HuH-7.5 (cell line): ENCODE measurements at regions not wholly inside any gene's neighbourhood (a gene's known extent, or its start where the extent isn't known, plus 50 kb on each side); places are given as distances from the start of the nearest gene placed in this dataset.

Experiments used
- DNase-seq: peaks from one replicate; pipeline ENCODE4 v3.0.0; 2011; ENCODE audit warnings: low spot score

DNA sequence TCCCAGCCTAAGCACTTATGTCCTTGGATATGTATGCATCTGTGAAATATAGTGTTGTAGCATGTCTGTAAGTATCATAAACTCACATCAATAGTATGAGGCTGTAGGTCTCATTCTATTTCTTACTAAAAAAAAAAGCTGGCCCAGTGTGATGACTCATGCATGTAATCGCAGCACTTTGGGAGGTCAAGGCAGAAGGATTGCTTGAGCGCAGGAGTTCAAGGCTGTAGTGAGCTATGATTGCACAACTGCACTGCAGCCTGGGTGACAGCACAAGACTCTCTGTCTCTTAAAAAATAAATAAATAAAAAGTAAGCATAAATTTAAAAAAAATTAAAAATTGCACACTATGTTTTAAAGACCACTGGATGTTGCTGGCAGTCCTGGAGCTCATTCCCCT is 79.1 kb upstream of the SPATA13 start:
- DNase-seq = no peak

DNA sequence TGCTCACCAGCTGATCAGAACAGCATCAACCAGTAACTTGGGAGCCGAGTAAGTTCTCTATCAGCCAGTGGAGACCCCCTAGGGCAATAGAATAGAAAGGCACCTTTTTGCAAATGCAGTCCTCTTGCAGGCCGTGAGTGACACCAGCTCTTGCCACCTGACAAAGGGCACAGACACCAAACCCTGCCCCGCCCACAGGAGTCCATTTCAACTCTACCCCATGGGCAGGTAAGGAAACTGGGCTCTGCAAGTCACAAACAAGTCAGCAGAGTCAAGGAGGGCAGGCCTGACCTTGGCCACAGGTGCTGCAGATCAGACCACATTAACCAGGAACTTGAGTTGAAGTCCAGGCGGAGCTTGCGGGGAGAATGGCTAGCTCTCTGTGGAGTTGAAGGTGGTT is 77.4 kb upstream of the SPATA13 start:
- DNase-seq = no peak

DNA sequence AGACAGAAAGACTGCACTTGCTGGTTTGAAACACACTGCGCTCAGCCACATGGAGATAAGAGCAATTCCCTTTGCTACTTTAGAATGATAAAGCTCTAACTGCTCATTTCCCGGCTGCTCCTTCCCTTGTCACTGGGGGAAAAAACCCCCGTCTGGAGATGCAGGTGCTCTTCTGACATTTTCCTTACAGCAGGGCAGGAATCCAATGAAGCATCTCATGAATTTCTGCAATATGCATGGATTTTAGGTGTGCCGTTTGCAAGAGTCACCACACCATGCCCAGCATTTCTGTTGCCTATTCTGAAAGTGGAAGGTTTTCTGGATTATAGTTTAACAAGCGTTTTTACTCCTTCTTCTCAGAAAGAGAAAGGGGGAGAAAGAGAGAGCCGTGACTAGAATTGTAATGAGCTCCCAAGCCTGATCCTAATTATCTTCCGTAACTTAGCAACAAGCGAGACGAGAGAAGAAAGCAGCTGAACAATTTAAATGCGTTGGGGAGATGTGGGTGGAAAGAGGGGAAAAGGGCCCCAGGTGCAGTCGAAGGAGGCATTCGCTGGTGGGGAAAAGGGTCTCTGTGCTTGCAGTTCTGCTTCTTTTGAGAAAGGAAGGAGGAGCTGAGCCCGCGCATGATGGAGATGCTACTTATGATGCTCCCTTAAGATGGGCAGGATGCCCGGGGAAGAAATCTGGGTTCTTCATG is 76.6 kb upstream of the SPATA13 start:
- no peak for DNase-seq

DNA sequence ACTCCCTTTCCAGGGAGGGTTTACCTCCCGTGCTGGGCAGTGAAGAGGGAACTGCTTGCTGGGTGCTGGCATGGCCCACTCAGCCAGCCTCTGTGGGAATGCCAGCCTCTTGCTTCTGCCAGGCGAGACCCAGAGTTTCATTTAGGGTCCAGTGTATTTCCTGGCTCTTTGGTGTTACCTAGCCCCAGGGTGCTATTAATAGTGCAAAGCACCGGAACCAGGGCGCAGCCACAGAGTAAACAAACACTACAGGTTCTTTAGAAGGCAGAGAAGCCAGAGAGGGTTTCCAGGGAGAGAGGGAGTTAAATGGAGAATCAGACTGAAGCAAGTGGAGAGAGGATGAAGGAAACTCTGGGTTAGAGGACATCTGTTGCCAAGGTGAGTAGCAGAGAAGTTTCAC is 74.9 kb upstream of the SPATA13 start:
- no peak for DNase-seq

DNA sequence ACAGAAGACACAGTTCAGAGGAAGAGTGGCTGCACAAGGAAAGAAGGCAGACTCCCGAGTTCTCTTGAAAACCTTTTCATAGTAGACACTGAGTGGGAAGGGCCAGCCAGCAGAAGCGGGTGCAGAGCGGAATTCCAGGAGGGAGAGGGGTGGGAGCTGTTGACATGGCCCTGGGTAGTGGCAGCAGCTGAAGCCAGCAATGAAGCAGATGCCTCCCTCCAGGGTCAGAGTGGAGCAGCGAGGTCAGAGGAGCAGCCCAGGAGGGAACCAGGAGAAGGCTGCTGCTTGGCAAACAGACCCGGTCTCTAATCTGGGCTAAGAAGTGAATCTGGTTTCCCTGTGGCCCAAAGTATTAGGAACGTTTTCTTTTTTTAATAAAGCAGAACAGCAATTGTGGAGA is 73.9 kb upstream of the SPATA13 start:
- no peak for DNase-seq

DNA sequence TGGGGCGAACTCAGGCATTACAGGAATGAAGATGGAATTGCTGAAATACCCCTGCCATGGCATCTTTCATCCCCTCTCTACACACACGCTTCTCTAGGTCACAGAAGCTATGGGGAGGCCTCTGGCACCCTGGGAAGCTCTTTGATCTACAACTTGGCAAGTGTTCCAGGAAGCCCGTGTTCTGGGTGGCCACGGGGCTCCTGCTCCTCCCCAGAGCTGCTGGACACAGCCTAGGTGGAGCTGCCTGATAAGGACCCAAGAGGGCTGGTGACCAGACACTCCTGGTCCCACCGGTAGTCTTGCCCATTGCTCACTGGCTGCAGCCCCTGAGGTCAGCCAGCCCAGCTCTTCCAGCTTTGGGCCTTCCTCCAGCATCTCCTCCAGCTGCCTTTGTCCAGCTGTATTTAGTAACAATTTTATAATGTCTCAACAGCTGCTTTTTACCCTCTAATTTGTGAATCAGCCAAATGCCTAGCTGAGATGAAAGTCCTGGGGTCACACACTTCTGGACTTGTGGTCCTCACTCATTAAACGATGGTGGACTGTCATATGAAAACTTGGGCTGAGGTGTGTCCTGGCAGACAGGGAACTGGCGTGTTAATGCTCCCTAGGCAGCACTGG is 72.8 kb upstream of the SPATA13 start:
- no peak for DNase-seq

DNA sequence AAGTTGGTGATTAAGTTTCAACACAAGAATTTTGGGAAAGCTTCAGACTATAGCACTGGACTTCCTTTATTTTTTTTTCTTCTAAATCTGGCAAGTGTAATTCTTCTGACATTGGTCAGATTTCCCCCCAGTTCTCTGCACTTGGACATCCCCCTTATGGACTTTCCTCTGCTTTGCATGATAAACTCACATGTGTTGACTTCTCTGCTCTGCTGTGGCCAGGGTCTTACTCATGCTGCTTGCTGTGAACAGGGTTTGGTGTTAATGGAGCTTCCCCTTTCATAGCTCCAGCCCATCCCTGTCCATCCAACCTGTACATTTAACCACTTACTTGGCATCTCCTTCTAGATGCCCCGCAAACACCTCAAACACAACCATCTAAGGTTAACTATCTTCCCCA is 70.5 kb upstream of the SPATA13 start:
- DNase-seq = no peak

DNA sequence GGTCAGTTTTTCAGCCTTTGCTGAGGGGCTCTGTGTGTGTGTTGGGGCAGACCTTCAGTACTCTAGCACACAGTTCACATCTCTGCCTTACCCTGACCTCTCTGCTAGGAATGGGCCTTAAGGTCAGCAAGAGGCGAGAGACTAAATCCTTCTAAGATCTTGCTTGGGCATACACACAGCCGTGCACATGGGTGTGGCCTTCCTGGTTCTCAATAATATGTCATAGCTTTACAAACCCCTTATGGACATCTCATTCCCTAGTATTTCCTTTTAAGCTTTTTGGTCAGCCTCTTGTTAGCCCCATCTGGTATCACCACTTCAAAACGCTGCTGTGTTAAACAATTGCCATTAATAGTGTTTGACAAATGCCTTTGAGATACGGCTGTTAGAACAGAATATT is 69.4 kb upstream of the SPATA13 start:
- no peak for DNase-seq

DNA sequence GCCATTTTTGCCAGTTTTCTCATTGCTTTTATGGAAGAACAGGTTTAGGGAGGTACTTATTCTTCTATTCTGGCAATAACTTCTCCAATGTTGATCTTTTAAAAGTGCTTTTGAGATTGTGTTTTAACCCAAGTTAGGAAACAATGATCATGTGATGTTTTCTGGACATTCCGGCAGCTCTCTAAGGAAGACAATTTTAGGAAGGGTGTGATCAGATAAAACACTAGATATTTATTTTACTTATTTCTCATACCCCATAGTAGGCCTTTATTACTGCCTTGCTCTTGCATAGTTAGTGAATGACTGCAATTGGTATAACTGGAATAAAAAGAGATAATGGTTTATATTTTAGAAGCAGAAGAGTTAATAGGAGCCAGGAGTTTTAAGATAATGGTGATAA is 68.4 kb upstream of the SPATA13 start:
- no peak for DNase-seq

DNA sequence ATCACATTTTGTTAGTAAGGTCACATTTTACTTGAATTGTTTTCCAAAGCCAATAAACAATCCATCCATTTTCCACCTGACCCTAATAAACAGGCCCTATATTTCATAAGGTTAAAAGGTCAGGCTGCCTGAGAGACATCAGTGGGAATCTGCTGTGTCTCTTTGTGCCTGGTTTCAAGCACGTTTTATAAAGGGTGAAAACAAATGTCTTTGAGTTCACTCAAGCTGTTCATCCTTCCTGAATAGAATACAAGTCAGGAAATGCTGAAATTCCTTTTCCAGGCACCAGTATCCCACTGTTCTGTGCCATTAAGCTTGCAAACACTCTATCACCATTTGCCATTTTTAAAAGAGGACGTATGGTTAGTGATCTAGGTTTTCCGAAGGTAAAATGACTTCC is 67.5 kb upstream of the SPATA13 start:
- DNase-seq = no peak

- DNase-seq = no peak
These were observed 63.9 kb upstream of the SPATA13 start for GRCh38 chr13:24096659-24097058.

DNA sequence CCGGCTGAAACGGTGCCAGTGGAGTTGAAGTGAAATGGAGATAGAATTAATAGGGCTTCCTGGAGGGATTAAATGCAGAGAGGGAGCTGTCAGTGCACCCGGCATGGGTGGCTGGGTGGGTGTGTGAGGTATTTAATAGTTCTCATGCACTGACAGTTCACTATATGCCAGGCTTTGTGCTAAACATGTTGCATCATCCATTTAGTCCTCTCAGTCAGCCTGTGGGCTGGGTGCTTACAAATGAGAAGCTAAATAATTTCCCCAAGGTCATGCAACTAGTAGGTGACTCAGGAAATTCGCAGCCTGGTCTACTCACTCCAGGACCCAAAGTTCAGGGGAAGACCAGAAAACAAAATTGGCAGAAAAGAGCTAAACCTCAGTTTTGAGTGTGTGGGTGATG is 63.5 kb upstream of the SPATA13 start:
- DNase-seq = no peak

GRCh38 chr13:24097667-24098066 is 62.9 kb upstream of the SPATA13 start:
- DNase-seq = no peak

- DNase-seq = no peak
These were observed 61.0 kb upstream of the SPATA13 start for GRCh38 chr13:24099490-24099889.

DNA sequence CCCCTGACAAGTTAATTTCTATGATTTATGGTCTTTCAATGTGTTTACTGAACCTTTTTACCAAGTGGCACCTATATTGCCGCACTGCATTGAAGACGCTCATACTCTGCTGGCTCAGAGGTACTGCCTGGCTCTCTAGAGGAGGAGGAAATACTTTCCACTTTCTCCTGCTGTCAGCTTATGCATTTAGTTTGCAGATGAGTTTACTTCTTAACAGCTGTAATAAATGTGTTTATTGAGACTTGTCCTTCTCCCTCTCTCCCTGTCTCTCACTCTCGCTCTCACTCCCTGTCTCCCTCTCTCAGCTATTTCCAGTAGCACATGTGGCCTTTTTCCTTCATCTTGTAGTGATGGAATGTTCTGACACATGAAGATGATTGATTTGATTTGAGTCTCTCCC is 60.3 kb upstream of the SPATA13 start:
- no peak for DNase-seq

DNA sequence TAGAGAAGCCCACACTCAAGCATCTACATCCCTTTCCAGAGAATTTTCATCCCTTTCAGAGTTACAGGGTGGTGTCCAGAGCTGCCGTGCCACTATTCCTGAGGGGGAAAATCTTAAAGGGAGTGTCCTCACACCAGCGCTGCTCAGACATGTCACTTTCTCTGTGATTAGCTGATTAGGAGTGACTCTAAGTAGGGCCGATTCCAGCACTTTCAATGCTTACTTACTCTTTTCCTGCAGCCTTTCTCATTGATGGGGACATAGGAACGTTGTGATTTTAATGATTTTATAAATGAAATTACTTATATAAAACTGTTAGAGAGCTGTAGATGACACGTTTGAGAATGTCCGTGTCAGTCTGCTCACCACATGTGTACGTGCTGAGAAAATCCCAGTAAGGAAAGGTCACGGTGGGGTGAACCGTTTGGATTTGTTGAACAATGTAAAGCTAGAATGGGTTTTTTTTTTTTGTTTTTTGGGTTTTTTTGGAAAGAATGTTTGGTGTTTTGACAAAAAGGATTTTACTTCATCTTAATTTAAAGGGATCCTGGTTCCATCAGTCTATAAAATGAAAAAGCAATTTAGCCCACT is 56.6 kb upstream of the SPATA13 start:
- DNase-seq = no peak

DNA sequence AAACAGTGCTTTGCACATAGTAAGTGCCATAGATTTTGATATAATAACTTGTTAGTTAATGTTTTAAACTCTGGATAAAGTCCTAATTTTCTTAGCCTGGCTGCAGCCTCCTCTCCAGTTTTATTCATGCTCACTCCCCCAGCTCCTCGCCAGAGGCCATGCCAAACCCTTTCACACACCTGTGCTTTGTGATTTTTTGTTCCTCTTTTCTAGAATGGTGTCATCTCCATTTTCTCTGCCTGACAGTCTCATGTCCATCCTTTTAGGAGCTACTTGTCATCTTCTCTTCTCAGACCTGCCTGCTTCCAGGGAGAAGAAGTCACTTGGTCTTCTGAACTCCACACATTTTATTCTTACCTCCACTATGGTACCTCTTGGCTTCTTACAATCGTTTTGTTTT is 55.8 kb upstream of the SPATA13 start:
- DNase-seq = no peak

GRCh38 chr13:24106429-24106828 is 54.1 kb upstream of the SPATA13 start:
- DNase-seq = no peak

- no peak for DNase-seq
These were observed 52.4 kb upstream of the SPATA13 start for GRCh38 chr13:24107955-24108614.

GRCh38 chr13:24108615-24108965 is 51.9 kb upstream of the SPATA13 start:
- DNase-seq = no peak

- DNase-seq = no peak
These were observed 50.5 kb upstream of the SPATA13 start for GRCh38 chr13:24110011-24110410.
